HG02759 (cell line): ENCODE measurements at regions not wholly inside any gene's neighbourhood (a gene's known extent, or its start where the extent isn't known, plus 50 kb on each side); places are given as distances from the start of the nearest gene placed in this dataset.
"Not testable (repeated sequence)": the region's sequence is repeated elsewhere in the genome, so short reads cannot be mapped to it uniquely, and the experiment has no call there.

Experiments used
- ATAC-seq: cut with Tn5 transposase; IDR thresholded peaks from one replicate; pipeline ENCODE4 v1.9.1; 2021; ENCODE audit warnings: mild to moderate bottlenecking, moderate library complexity; ENCODE audit not compliant: unreplicated experiment

DNA sequence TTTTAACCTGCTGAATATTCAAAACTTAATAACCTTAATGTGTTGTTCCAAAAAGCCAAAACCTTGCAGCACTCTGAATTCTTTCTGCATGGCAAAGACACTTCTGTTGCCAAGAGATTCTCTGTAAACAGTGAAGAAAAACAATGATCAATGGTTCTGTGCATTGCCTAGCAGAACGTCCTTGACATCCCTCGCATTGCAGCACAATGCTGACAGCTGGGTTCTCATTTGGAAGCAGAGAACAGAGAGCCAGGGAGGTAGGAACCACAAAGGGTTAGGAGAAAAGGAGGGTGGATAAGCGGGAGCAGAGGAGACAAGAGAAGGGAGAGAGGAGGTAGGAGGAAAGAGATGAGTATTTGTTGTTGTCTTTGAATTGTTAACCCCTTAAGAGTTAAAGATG lies 501.1 kb downstream of the NAV3 start:
- ATAC-seq, result no peak

- ATAC-seq, result no peak
These were observed 507.5 kb downstream of the NAV3 start for GRCh38 chr12:78338054-78338785.

DNA sequence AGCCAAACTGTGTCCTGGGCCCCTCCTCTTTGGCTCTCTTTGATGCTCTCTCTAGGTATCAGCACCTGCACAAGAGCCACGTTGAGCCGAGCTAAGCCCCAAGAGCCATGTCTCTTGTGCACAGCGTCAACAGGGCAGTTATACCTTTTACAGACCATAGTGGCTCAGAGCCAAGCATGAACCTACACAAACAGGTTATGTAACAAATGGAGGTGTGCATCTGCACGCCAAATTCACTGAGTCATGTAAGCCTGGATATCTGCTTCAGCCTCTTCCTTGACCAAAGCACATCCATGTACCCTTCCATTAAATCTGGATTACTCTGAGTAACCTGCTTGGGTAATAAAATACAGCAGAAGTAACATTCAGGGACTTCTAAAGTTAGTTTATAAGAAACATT lies 509.7 kb downstream of the NAV3 start:
- no peak for ATAC-seq

GRCh38 chr12:78343657-78344056 lies 513.0 kb downstream of the NAV3 start:
- ATAC-seq, result no peak

DNA sequence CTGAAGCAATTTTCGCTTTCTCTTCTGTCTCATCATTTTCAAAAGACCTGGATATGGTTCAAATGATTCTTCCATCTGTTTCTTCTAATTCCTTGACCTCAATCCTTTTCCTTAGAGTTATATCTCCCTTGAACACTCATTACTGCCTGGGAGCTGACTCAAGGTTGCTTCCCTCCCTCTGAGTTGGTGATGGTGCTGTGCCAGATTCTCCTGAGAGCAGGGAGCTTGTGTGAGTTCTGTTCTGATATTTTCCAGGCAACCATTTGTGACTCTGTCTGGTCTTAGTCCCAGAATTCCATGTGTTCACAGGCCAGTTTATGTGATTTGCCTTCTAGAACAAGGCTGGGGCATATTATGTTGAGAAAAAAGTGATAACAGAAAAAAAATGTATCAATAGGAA lies 505.1 kb upstream of the SYT1 start:
- ATAC-seq, result no peak

GRCh38 chr12:78361683-78362082 lies 502.9 kb upstream of the SYT1 start:
- ATAC-seq, result no peak

GRCh38 chr12:78371284-78371683 lies 493.3 kb upstream of the SYT1 start:
- no peak for ATAC-seq

- no peak for ATAC-seq
These were observed 489.1 kb upstream of the SYT1 start for GRCh38 chr12:78375461-78375860.

GRCh38 chr12:78376257-78376656 lies 488.3 kb upstream of the SYT1 start:
- no peak for ATAC-seq

- not testable (repeated sequence) for ATAC-seq
These were observed 485.5 kb upstream of the SYT1 start for GRCh38 chr12:78379065-78379464.

- no peak for ATAC-seq
These were observed 481.2 kb upstream of the SYT1 start for GRCh38 chr12:78383414-78383813.

DNA sequence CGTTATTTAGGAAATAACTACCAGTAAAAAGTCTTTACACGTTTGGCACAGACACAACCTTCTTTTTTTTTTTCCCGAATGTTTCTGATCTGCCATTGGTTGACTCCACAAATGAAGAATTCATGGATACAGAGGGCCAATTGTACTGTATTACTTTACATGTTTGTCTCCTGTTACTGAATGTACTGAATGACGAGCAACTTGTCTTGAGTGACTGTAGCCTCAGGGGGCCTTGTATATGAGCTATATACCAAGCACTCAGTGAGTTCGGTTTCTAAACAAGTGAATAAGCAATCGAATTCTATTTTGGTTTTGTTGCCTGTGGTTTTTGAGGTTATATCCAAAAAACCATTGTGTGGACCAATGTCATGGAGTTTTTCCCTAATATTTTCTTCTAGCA lies 480.0 kb upstream of the SYT1 start:
- ATAC-seq, result no peak

- no peak for ATAC-seq
These were observed 479.0 kb upstream of the SYT1 start for GRCh38 chr12:78385541-78385940.

DNA sequence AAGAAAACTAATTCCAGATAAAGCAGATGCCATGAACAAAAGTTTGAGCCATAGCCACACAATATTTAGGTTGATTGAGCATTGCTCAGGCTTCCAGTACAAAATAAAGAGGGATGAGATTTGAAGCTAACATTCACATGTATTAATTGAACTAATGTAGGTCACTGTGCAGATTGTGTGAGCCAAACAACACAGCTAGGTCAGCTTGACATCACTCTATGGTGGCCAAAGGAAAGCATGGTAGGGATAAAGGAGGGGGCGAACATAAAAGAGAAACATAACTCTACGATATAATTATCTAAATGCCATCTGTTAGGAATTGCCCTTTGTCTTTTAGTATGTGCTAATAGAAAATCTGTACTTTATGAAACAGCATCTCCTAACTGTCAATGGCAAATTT lies 477.7 kb upstream of the SYT1 start:
- no peak for ATAC-seq

GRCh38 chr12:78387721-78388120 lies 476.9 kb upstream of the SYT1 start:
- ATAC-seq, result no peak

DNA sequence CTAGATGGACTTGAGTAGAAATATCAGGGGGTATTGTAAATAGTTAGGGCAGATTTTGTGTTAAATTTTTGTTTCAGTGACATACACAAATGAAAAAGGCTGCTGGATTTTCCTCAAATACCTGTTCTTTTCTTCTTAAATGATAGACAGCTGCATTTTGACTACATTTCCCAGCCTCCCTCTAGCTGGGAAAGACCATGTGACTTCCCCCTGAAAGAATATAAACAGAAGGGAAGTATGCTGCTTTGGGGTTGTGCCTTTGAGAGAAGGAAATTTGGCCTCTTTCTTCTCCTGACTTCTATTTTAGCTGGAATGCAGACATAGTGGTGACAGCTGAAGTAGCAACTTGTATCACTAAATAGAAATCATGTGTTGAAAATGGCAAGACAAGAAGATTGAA lies 476.1 kb upstream of the SYT1 start:
- no peak for ATAC-seq

DNA sequence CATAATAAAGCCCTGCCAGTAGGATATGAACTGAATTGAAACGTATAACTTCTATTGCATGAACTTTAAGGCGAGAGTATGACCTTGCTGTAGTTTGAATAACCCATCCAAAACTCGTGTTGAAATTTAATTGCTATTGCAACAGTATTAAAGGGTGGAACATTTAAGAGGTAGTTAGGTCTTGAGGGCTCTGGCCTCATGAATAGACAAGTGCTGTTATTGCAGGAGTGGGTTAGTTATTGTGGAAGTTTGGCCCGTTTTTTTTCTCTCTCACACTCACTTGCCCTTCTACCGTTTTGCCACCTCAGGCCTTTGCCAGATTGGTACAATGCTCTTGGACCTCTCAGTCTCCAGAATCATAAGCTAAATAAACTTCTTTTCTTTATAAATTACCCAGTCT lies 473.7 kb upstream of the SYT1 start:
- no peak for ATAC-seq

DNA sequence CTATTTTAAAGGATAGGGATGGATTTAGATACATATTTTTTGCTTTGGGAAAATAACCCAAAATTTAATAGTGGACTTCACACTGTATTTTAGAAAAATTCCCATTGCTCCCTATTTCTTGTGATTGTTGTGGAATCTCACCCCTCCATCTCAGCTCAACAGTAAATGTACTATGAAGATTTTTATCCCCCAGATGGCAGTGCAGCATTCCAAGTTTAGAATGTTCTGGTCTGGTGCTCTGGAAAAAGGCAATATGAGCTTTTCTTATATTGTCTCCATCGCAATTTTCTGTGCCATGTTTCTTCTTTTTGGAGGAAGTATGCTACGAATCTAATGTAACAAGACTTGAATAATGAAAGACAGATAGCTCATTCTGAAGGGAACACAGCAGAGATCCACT lies 471.7 kb upstream of the SYT1 start:
- ATAC-seq, result no peak

- ATAC-seq, result no peak
These were observed 468.6 kb upstream of the SYT1 start for GRCh38 chr12:78395961-78396360.

- ATAC-seq, result no peak
These were observed 468.0 kb upstream of the SYT1 start for GRCh38 chr12:78396538-78396937.

GRCh38 chr12:78398750-78399149 lies 465.8 kb upstream of the SYT1 start:
- no peak for ATAC-seq

DNA sequence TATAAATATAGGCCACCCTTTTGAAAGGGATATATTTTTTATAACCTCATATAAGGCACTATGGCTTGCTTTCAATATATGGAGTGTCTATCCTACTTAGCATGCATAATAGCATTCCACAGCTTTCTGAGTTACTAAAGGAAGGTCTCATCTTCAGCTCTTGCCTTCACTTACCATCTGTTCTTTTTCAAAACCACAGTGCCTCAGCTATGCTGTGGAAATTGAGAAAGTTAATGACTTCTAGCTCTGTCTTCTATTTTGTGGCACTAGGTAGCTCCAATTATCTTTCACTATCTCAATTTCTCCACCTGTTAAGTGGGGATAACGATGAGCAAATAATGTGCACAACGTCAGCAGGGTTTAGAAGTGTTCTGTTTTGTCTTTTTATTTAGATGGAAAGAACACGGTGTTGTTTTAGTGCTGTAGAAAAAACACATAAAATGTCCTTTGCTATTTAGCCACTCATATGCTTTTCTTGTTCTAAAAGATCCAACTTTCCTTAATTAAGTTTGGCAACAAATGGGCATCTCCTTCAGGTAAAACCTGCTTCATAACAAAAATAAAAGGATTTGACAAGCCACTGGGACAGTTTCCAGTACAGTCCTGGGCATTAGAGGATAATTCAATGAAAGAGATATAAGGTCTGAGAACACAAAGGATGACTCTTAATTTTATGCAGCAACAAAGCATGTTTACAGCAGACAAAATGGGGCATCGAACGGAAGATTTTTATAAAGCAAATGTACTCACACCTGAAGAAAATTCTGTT lies 462.0 kb upstream of the SYT1 start:
- ATAC-seq, result no peak

- no peak for ATAC-seq
These were observed 461.4 kb upstream of the SYT1 start for GRCh38 chr12:78403136-78403535.
